HG02870 (cell line): ENCODE measurements at regions not wholly inside any gene's neighbourhood (a gene's known extent, or its start where the extent isn't known, plus 50 kb on each side); places are given as distances from the start of the nearest gene placed in this dataset.

Experiments used
- ATAC-seq: cut with Tn5 transposase; IDR thresholded peaks from one replicate; pipeline ENCODE4 v1.9.1; 2021; ENCODE audit warnings: mild to moderate bottlenecking, moderate library complexity; ENCODE audit not compliant: unreplicated experiment

- no peak for ATAC-seq
These were observed 138.7 kb upstream of the SLC24A3 start for GRCh38 chr20:19073584-19074218.

GRCh38 chr20:19074356-19074755 lies 138.1 kb upstream of the SLC24A3 start:
- no peak for ATAC-seq

GRCh38 chr20:19074828-19075516 lies 137.5 kb upstream of the SLC24A3 start:
- ATAC-seq, result no peak

- ATAC-seq, result no peak
These were observed 134.8 kb upstream of the SLC24A3 start for GRCh38 chr20:19077370-19078220.

- ATAC-seq, result no peak
These were observed 133.7 kb upstream of the SLC24A3 start for GRCh38 chr20:19078448-19079373.

GRCh38 chr20:19079536-19080299 lies 132.7 kb upstream of the SLC24A3 start:
- no peak for ATAC-seq

GRCh38 chr20:19081937-19082336 lies 130.5 kb upstream of the SLC24A3 start:
- no peak for ATAC-seq

GRCh38 chr20:19083136-19083621 lies 129.3 kb upstream of the SLC24A3 start:
- no peak for ATAC-seq

- no peak for ATAC-seq
These were observed 122.1 kb upstream of the SLC24A3 start for GRCh38 chr20:19090332-19090731.

- ATAC-seq, result no peak
These were observed 117.4 kb upstream of the SLC24A3 start for GRCh38 chr20:19094959-19095541.

GRCh38 chr20:19095762-19096161 lies 116.7 kb upstream of the SLC24A3 start:
- no peak for ATAC-seq

GRCh38 chr20:19096843-19097242 lies 115.6 kb upstream of the SLC24A3 start:
- ATAC-seq, result no peak

GRCh38 chr20:19098117-19098516 lies 114.3 kb upstream of the SLC24A3 start:
- ATAC-seq, result no peak

GRCh38 chr20:19098806-19099578 lies 113.5 kb upstream of the SLC24A3 start:
- no peak for ATAC-seq

GRCh38 chr20:19099596-19100545 lies 112.6 kb upstream of the SLC24A3 start:
- no peak for ATAC-seq

- ATAC-seq, result no peak
These were observed 111.5 kb upstream of the SLC24A3 start for GRCh38 chr20:19100975-19101374.

- no peak for ATAC-seq
These were observed 108.3 kb upstream of the SLC24A3 start for GRCh38 chr20:19104186-19104585.

GRCh38 chr20:19108155-19108554 lies 104.3 kb upstream of the SLC24A3 start:
- no peak for ATAC-seq
